ENCODE measurements at regions not wholly inside any gene's neighbourhood (a gene's known extent, or its start where the extent isn't known, plus 50 kb on each side); places are given as distances from the start of the nearest gene placed in this dataset.

GRCh38 chr3:83890763-83891135 lies 1068.0 kb upstream of the CADM2 start:
- TF ChIP-seq CTCF (IDR thresholded peaks at IDR 0.05 in 4 of 5, conservative IDR thresholded peaks at IDR 0.05 in 1 of 5), result no peak
- no peak for TF ChIP-seq POLR2A (IDR thresholded peaks at IDR 0.05)

Data from gastrocnemius medialis (tissue), 4 donors.